CD14-positive monocyte (primary cell): ENCODE measurements at regions not wholly inside any gene's neighbourhood (a gene's known extent, or its start where the extent isn't known, plus 50 kb on each side); places are given as distances from the start of the nearest gene placed in this dataset.

ENCODE experiments used
- DNase-seq, 3 donors: peaks; one replicate each; pipeline ENCODE4 v3.0.0-alpha.2; 2011 to 2022
- H2AFZ ChIP-seq: 2 replicates; pipeline ENCODE4 v1.6.0; 2012; ENCODE audit warnings: mild to moderate bottlenecking, low read depth, low read length, inconsistent platforms; ENCODE audit not compliant: insufficient read depth, poor library complexity, severe bottlenecking
- H3K27ac ChIP-seq, 2 donors: 1 replicate in 1 of 2; 2 replicates in 1 of 2; pipeline ENCODE4 v1.5.1; 2012 to 2013; ENCODE audit warnings: low read length in 2 of 2, control low read depth in 1 of 2, inconsistent platforms in 1 of 2, low read depth in 1 of 2, mild to moderate bottlenecking in 1 of 2
- H3K27me3 ChIP-seq, 2 donors: one replicate each; pipeline versions ENCODE4 v1.6.0 to v1.6.1; 2011 to 2013; ENCODE audit warnings: low read length in 2 of 2; ENCODE audit not compliant: control insufficient read depth in 2 of 2, insufficient read depth in 2 of 2
- H3K36me3 ChIP-seq, 2 donors: replicated peaks in 1 of 2; 1 replicate in 1 of 2; 2 replicates in 1 of 2; pipeline versions ENCODE4 v1.5.1 to v1.6.1; 2012 to 2013; ENCODE audit warnings: low read length in 2 of 2, control low read depth in 1 of 2, inconsistent platforms in 1 of 2, mild to moderate bottlenecking in 1 of 2; ENCODE audit not compliant: insufficient read depth in 2 of 2, control insufficient read depth in 1 of 2
- H3K4me1 ChIP-seq, 2 donors: 1 replicate in 1 of 2; 2 replicates in 1 of 2; pipeline versions ENCODE4 v1.5.1 to v1.6.1; 2012 to 2013; ENCODE audit warnings: low read length in 2 of 2, control low read depth in 1 of 2, inconsistent platforms in 1 of 2, mild to moderate bottlenecking in 1 of 2, moderate library complexity in 1 of 2; ENCODE audit not compliant: insufficient read depth in 2 of 2, control insufficient read depth in 1 of 2
- H3K4me2 ChIP-seq: replicated peaks from 2 replicates; pipeline ENCODE3; 2012; ENCODE audit warnings: low read length, moderate library complexity, mild to moderate bottlenecking; ENCODE audit not compliant: poor library complexity, severe bottlenecking; ENCODE audit errors: extremely low read depth
- H3K4me3 ChIP-seq, 3 experiments: fragments of 200-600 bp in 1 of 3; sonication (generic) in 1 of 3; replicated peaks in 1 of 3; 1 replicate in 2 of 3; 2 replicates in 1 of 3; pipeline ENCODE4 v1.5.1; 2011 to 2013; ENCODE audit warnings: low read length in 3 of 3, mild to moderate bottlenecking in 3 of 3, control low read depth in 2 of 3, low read depth in 2 of 3, inconsistent platforms in 1 of 3, moderate library complexity in 1 of 3
- H3K79me2 ChIP-seq: 2 replicates; pipeline ENCODE4 v1.6.0; 2012; ENCODE audit warnings: mild to moderate bottlenecking, control low read depth, inconsistent platforms, low read length, moderate library complexity; ENCODE audit not compliant: insufficient read depth
- H3K9ac ChIP-seq: 2 replicates; pipeline ENCODE4 v1.6.0; 2017; ENCODE audit warnings: low read length, mild to moderate bottlenecking; ENCODE audit not compliant: insufficient read depth, poor library complexity, severe bottlenecking
- H3K9me3 ChIP-seq, 2 donors: replicated peaks in 1 of 2; 1 replicate in 1 of 2; 2 replicates in 1 of 2; pipeline versions ENCODE4 v1.5.1 to v1.6.1; 2012 to 2013; ENCODE audit warnings: low read length in 2 of 2, control low read depth in 1 of 2; ENCODE audit not compliant: control insufficient read depth in 1 of 2, insufficient read depth in 1 of 2
- H4K20me1 ChIP-seq: 2 replicates; pipeline ENCODE4 v1.6.0; 2012; ENCODE audit warnings: mild to moderate bottlenecking, low read length, control low read depth, moderate library complexity; ENCODE audit not compliant: insufficient read depth
- H3K27ac Mint-ChIP-seq, 7 donors: one replicate each; pipeline ENCODE4 v1.8.0; 2020; ENCODE audit warnings: mild to moderate bottlenecking in 7 of 7, mixed read lengths in 7 of 7, moderate library complexity in 6 of 7, inconsistent platforms in 2 of 7
- H3K27me3 Mint-ChIP-seq, 3 donors: one replicate each; pipeline ENCODE4 v1.8.0; 2021 to 2022; ENCODE audit warnings: low read depth in 3 of 3, mild to moderate bottlenecking in 3 of 3, mixed read lengths in 3 of 3, moderate library complexity in 3 of 3, inconsistent platforms in 1 of 3
- H3K36me3 Mint-ChIP-seq, 2 donors: one replicate each; pipeline ENCODE4 v1.8.0; 2020; ENCODE audit warnings: mixed read lengths in 2 of 2, inconsistent platforms in 1 of 2, mild to moderate bottlenecking in 1 of 2
- H3K4me1 Mint-ChIP-seq: one replicate; pipeline ENCODE4 v1.8.0; 2020; ENCODE audit warnings: mild to moderate bottlenecking, mixed read lengths
- H3K4me3 Mint-ChIP-seq, 2 donors: one replicate each; pipeline ENCODE4 v1.8.0; 2020; ENCODE audit warnings: mild to moderate bottlenecking in 2 of 2, mixed read lengths in 2 of 2, moderate library complexity in 1 of 2
- H3K9me3 Mint-ChIP-seq, 7 donors: one replicate each; pipeline ENCODE4 v1.8.0; 2020 to 2022; ENCODE audit warnings: mixed read lengths in 7 of 7, mild to moderate bottlenecking in 6 of 7, moderate library complexity in 6 of 7, inconsistent platforms in 2 of 7
- WGBS: methylation state at CpG from one replicate; pipeline ENCODE4 v1.1.5; 2013; ENCODE audit warnings: missing lambda C conversion rate; ENCODE audit not compliant: insufficient coverage; 5-methylcytosine and 5-hydroxymethylcytosine counted together
- intact Hi-C, 2 donors: fragments of 100-400 bp; cut with micrococcal nuclease; formaldehyde crosslinking; loops; one replicate each; pipeline versions ENCODE4 v1.15.0 to v1.15.1; 2023
- TF ChIP-seq, protein P1 (sequence below): fragments of 200-600 bp; IDR thresholded peaks from one replicate; pipeline ENCODE4 v1.8.0; 2022; ENCODE audit warnings: antibody characterized with exemption, mild to moderate bottlenecking

DNA sequence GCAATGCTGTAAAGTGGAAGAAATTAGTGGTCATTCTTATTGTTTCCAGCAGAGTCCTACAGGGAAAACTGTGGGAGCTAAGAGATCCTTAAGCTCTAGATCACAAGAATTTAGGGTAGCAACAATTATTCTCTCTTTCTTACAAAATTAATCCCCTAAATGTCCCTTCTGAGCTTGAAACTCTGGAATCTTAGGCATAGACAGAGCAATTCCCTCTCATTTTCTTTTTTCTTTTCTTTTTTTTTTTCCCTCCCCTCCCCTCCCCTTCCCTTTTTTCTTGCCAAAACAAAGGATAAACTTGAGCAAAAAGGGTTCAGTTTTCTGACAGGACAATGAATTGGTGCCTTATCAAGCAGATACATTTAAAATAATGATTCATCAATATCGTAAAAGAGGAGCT, 441.0 kb downstream of the DSC3 start:
- Histone ChIP-seq H4K20me1 (no peaks in the 10 kb centered on the region), H3K4me3 (no peak overlapping the region), H2AFZ (no peak overlapping the region), H3K9me3 (no peaks in the 10 kb centered on the region), H3K79me2 (no peaks in the 10 kb centered on the region), H3K27ac (no peak overlapping the region), H3K4me2 (no peak overlapping the region), H3K27me3 (no peaks in the 10 kb centered on the region), H3K9ac (no peak overlapping the region), H3K36me3 (no peaks in the 10 kb centered on the region), H3K4me1 (no peaks in the 10 kb centered on the region)
- no peak for DNase-seq
- intact Hi-C loops = no loop called here
- Mint-ChIP-seq H3K4me3 (no peak overlapping the region), H3K4me1 (no peaks in the 10 kb centered on the region), H3K27ac (no peak overlapping the region), H3K36me3 (no peaks in the 10 kb centered on the region), H3K9me3 (peaks cover 0 to 2% (median 0%) of the 10 kb centered on the region in 7 donors), H3K27me3 (peaks cover 0 to 1% (median 0%) of the 10 kb centered on the region in 3 donors)
- WGBS = no CpG with 5 or more reads among the region's 1 CpG
- TF ChIP-seq, protein P1, sequence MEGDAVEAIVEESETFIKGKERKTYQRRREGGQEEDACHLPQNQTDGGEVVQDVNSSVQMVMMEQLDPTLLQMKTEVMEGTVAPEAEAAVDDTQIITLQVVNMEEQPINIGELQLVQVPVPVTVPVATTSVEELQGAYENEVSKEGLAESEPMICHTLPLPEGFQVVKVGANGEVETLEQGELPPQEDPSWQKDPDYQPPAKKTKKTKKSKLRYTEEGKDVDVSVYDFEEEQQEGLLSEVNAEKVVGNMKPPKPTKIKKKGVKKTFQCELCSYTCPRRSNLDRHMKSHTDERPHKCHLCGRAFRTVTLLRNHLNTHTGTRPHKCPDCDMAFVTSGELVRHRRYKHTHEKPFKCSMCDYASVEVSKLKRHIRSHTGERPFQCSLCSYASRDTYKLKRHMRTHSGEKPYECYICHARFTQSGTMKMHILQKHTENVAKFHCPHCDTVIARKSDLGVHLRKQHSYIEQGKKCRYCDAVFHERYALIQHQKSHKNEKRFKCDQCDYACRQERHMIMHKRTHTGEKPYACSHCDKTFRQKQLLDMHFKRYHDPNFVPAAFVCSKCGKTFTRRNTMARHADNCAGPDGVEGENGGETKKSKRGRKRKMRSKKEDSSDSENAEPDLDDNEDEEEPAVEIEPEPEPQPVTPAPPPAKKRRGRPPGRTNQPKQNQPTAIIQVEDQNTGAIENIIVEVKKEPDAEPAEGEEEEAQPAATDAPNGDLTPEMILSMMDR = no peak

DNA sequence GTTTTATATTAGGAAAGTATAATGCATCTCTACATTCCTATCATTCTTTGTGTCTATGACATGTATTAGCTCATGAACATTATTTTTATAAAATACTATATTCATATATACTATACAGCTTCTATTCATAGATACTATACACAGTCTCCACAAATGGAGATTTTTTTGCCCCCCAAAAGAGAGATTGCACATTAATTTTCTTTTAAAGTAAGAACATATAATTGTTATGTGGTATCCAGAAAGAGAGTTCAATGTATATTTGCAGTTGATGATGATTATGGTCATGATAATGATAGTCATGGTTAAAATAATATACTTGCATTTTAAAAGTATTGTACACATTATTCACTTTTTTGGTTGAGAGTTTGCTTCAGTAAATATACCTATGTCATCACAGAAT, 445.3 kb downstream of the DSC3 start:
- no peaks in the 10 kb centered on the region for H4K20me1 ChIP-seq
- no peak overlapping the region for H2AFZ ChIP-seq
- H3K9ac ChIP-seq = no peak overlapping the region
- H3K4me2 ChIP-seq = no peak overlapping the region
- Mint-ChIP-seq H3K36me3 (no peaks in the 10 kb centered on the region), H3K27ac (no peak overlapping the region), H3K27me3 (peaks cover 0 to 1% (median 0%) of the 10 kb centered on the region in 3 donors), H3K9me3 (peaks cover 0 to 13% (median 6%) of the 10 kb centered on the region in 7 donors), H3K4me1 (no peaks in the 10 kb centered on the region), H3K4me3 (no peak overlapping the region)
- intact Hi-C loops = no loop called here
- no peaks in the 10 kb centered on the region for H3K27me3 ChIP-seq
- H3K27ac ChIP-seq = no peak overlapping the region
- TF ChIP-seq, protein P1 = no peak
- H3K4me3 ChIP-seq = no peak overlapping the region
- no peaks in the 10 kb centered on the region for H3K4me1 ChIP-seq
- no peaks in the 10 kb centered on the region for H3K36me3 ChIP-seq
- no peaks in the 10 kb centered on the region for H3K9me3 ChIP-seq
- H3K79me2 ChIP-seq = no peaks in the 10 kb centered on the region
- DNase-seq = no peak
